ENCODE measurements at regions not wholly inside any gene's neighbourhood (a gene's known extent, or its start where the extent isn't known, plus 50 kb on each side); places are given as distances from the start of the nearest gene placed in this dataset.

DNA sequence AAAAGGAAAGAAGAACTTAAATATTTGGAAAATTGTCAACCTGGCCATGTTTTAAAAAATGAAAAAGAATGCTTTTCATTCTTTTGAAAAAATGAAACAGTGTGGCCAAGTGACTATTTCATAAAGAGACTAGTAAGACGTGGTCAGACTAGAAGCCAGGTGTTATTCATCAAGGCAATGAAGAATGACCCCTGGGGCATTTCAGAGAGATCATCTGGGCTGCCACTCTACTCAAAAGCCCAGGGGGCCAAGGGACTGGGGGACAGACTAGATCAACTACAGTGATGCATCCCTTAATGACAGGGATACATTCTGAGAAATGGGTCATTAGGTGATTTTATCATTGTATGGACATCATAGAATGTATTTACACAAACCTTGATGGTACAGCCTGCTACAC lies 199.4 kb downstream of the STK31 start:
- TF ChIP-seq POLR2A (IDR thresholded peaks at IDR 0.05) (no peak), POLR2AphosphoS5 (IDR thresholded peaks at IDR 0.05; ENCODE audit: insufficient read depth in 1 of 2, low read depth in 1 of 2) (no peak)
